ENCODE measurements at regions not wholly inside any gene's neighbourhood (a gene's known extent, or its start where the extent isn't known, plus 50 kb on each side); places are given as distances from the start of the nearest gene placed in this dataset.
"Not testable (repeated sequence)": the region's sequence is repeated elsewhere in the genome, so short reads cannot be mapped to it uniquely, and the experiment has no call there.

DNA sequence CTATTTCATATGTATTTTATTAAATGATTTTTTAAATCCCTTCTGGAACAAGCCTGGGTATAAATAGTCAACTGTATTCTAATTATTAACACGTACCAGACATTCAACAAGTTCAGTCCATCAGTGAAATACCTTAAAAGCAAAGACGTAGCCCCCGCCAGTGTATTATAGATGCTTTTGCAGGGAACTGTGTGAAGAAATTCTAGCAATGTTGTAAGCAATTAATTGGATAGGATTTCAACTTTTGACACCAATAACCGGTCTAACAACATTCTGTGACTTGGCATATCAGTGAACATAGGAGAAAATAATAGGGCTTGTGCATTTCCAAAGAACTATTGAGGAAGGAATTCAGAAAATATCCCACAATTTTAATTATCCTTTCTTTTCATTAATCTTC is 67.2 kb upstream of the TGFBR2 start:
- no peak for DNase-seq

DNA sequence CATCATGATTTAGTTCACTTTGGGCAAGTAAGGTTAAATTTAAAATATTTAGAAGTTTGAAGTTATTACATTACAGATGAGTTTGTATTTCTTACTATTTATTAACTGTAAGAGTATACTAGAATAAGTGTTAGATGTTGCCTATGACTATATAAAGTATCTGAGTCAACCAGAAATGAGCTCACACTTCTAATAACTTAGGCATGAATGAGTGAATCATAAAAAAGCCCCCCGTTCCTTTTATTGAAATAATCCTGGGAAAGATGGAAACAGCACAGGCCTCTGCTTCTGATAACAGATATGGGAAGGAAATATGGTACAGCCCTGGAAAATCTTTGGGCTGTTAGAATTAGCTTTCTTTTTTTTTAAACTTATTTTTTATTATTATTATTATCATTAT is 66.6 kb upstream of the TGFBR2 start:
- no peak for DNase-seq

DNA sequence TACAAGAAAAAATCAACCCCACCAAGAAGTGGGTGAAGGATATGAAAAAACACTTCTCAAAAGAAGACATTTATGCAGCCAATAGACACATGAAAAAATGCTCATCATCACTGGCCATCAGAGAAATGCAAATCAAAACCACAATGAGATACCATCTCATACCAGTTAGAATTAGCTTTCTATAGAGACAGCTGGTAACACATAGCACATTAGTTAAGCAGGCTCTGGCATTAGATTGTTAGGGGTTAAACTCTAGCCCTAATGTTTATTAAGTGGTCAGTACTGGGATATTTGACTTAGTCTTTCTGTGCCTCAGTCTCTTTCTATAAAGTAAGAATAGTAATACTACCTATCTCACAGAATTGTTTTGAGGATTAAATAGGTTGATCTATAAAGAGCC is 65.2 kb upstream of the TGFBR2 start:
- DNase-seq = not testable (repeated sequence)

DNA sequence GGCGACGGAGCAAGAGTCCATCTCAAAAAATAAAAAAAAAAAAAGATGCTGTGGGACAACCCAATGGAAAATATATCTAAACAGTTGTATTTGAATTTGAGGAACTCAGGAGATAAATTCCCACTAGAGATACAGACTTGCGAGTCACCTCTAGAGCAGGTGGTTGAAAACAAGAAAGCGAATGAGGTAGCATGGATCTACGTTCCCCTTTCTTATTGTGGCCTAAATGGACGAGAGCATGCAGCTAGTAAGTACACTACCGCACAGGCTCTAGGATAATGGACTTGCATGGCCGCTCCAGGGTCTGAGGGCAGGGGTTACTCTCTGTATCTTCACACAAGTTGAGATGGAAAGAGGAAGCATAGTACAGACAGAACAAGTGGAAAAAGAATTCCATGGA is 63.5 kb upstream of the TGFBR2 start:
- DNase-seq = no peak

DNA sequence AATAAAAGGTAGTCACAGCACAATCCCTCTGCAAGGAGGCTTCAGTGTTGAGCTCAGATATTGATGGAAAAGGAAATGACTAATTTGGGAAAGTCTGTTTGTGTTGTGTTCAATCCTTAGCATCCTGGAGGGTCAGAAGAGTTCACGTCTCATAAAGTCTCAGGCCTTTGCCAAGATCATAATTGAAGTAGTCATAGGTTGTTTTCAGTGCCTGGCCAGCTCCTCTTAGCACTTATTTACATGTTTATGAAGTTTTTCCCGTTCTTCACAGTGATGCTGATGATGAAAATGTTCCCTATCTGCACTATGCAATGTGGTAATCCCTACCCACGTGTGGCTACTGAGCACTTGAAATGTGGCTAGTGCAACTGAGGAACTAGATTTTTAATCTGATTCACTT is 61.6 kb upstream of the TGFBR2 start:
- no peak for DNase-seq

DNA sequence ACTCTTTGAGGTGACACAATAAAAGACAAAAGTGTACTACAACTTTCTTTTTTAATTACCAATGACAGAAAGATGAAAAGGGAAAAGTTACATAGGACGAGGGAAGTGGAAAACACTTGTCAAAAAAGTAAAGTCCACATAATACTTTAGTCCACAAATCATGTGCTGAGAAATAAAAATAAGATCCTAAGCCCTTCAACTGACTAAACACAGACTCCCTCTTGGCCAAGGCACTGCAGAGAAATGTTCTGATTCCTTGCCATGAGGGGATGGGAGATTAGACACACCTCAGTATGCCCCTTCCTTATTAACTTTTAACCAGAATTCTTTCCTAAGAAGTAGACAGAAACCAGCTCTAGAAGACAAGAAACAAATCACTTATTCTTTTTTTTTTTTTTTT is 59.5 kb upstream of the TGFBR2 start:
- no peak for DNase-seq

DNA sequence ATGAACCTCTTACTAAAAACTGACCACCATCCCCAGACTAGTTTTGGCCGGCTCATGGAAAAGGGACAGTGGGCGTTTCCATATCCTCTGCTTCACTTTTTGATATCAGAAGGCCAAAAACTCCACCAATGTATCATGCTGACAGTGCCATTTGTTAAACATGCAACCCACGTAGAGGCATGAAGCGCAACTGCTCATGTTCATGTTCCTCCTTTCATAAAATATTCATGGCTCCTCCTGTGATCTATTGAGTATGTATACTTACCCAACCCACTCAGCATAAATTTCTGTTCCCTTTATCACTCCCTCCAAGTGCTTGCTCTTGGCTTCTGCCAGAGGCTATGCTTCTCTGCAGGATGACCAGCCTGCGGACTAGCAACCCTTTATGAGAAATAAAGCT is 58.7 kb upstream of the TGFBR2 start:
- no peak for DNase-seq

DNA sequence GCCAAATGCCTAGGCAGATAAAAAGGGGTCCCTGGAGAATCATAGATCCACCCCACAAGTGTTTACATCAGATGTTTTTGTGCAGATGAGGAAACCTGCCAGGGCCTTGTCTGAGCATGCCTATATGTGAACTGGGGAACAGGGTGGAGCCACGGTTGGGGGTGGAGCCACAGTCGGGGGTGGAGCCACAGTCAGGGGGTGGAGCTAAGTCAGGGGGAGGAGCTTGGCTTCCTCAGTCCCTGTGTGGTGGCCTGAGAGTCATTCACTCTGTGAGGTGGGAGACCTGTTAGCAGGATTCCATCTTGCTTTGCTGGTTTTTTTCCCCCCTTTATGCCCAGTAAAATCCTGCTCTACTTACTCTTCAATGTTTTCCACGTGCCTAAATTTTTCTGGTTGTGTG is 57.8 kb upstream of the TGFBR2 start:
- DNase-seq = no peak

DNA sequence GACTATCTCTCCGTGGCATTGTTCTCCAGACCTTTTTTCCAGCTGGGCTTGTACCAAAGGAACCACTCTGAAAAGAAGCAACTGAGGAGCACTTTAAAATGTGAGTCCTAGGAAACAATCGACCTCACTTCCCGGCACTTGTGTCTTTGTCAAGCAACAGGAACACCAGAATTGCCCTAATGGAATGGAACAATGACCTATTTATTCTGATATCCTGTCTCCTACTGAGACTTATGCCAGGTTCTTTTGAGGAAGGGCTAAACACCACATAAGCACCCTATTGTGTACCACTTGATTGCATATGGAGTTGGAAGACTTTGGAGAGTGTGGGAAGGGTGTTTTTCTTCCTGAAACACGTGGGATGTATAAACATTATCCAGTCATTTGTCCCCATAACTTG is 56.8 kb upstream of the TGFBR2 start:
- DNase-seq = no peak

DNA sequence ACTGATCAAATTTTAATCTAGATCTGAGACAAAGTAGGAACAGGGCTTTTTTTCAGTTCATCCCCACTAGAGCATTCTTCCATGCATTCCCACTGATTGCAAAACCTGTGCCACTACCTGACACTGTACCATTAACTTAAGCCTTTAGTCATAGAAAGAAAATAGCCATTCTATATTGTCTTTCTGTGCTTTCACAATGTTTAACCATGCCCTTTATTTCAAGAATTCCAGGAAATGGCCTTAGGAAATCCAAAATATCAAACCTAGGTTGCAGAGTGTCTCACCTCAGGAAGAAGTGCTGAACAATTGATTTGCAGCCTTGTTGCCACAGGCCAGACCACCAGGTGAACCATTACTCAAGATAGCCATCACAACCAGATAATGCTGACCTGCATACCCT is 56.2 kb upstream of the TGFBR2 start:
- no peak for DNase-seq

DNA sequence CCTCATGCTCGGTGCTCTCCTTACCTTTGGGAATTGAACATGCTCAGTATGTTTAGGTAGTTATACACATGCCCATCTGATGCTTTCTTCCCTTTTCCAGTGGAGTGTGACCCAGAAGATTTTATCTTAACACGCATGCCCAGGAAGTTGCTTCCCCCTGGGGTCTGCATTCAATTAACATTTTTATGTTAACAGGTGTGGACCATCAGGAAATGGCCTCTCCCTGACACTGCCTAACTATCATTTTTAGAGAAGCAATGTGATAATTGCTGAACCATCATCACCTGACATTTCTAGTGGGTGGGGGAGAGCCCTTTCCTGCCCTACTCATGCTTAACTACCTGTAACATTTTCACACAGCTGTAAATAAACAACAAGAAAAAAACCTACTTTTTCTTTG is 55.1 kb upstream of the TGFBR2 start:
- DNase-seq = no peak

DNA sequence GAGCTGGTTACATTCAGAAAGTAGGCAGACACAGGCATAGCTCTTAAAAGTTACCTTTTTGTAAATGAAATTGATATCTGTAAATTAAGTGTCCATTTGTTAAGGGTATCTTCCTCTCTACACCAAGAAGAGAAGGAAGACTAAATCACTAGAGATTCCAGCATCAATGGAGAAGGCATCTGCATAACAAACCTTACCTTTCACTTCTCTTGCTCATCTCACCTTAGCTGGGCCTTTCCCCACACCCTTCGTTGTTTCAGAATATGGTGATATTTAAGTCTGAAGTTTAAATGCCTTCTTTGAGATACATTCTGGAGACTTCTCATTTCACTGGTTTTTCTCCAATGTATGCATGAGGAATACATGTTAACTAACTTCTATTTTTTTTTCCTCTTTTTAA is 54.5 kb upstream of the TGFBR2 start:
- DNase-seq = no peak

DNA sequence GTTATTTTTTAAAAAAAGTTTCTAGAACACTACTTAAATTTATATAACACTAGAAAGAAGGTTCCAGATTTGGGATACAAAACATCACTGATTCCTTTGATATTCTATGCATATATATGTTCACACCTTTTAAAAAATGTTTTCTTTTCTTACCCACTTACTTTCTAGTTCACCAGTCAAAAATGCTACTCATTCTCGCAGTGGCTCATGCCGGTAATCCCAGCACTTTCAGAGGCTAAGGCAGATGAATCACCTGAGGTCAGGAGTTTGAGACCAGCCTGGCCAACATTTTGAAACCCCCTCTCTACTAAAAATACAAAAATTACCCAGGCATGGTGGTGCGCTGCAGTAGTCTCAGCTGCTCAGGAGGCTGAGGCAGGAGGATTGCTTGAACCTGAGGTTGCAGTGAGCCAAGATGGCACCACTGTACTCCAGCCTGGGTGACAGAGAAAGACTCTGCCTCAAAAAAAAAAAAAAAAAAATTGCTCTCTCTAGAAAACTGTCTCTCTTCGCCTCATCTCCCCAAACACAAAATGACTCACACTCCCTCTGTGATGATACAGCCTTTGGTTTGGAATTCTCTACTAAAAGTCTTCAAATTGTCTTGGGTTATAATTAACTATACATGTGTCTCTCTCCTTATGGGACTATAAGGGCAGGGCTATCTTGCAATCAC is 52.6 kb upstream of the TGFBR2 start:
- no peak for DNase-seq

DNA sequence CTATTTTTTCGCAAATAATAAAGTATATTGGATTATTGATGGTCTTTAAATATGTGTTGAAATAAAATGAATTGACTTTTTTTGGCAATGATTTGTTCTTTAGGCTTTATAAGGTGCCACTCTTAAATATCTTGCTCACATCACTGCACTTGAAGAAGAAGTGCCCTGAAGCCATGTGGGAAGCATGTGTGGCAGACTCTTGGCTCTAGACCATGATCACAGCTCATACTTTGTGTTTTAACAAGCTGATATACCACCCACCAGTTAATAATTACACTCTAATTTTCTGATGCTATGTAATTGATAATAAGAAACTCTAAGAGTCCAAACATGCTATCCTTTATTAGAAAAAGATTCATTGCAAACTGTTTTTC is 52.1 kb upstream of the TGFBR2 start:
- DNase-seq = no peak

DNA sequence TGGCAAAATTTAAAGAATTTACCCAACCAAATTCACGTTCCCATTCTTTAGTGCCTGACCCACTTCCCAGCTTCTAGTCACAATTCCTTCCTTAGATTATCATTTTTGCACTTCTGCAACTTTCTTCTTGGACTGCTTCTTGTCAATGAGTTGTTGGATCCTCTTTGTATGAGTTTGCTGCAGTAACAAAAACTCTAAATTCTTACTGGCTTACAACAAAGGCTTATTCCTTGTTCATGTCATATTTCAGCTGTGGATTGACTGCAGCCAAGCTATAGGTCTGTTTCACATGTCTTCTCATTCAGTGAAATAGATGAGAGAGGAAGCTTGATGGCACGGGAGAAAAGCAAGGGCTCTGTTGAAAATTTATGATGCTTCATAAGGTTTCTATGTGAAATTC is 50.4 kb upstream of the TGFBR2 start:
- DNase-seq = no peak

All from SIG-M5 (cell line).